ENCODE measurements at regions not wholly inside any gene's neighbourhood (a gene's known extent, or its start where the extent isn't known, plus 50 kb on each side); places are given as distances from the start of the nearest gene placed in this dataset.
"Not testable (repeated sequence)": the region's sequence is repeated elsewhere in the genome, so short reads cannot be mapped to it uniquely, and the experiment has no call there.

DNA sequence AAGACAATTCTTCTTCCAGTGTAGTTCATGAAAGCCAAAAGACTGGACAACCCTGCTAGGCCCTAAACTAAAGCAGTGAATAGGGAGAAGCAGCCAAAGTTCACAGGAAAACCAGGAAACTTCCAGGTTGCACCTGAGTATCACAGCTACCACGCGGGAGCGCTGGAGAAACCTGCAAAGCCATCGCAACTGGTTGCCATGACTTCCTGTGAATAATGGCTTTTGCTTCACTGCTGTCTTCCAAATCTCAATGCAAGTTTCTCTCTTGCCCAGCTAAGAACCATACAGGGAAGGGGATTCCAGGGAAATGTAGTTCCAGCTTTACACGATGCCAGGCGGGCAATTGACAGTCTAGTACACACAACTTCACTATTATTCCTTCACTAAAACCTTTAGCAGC, 114.1 kb downstream of the GXYLT1 start:
- no peak for DNase-seq (ENCODE audit: low read depth, low spot score)
- H3K27ac ChIP-seq, result no peak overlapping the region

- DNase-seq (ENCODE audit: low read depth, low spot score), result no peak
- H3K27ac ChIP-seq, result no peak overlapping the region
These were observed 117.1 kb downstream of the GXYLT1 start for GRCh38 chr12:42027546-42027945.

- no peak overlapping the region for H3K27ac ChIP-seq
- no peak for DNase-seq (ENCODE audit: low read depth, low spot score)
These were observed 120.2 kb downstream of the GXYLT1 start for GRCh38 chr12:42024495-42024830.

DNA sequence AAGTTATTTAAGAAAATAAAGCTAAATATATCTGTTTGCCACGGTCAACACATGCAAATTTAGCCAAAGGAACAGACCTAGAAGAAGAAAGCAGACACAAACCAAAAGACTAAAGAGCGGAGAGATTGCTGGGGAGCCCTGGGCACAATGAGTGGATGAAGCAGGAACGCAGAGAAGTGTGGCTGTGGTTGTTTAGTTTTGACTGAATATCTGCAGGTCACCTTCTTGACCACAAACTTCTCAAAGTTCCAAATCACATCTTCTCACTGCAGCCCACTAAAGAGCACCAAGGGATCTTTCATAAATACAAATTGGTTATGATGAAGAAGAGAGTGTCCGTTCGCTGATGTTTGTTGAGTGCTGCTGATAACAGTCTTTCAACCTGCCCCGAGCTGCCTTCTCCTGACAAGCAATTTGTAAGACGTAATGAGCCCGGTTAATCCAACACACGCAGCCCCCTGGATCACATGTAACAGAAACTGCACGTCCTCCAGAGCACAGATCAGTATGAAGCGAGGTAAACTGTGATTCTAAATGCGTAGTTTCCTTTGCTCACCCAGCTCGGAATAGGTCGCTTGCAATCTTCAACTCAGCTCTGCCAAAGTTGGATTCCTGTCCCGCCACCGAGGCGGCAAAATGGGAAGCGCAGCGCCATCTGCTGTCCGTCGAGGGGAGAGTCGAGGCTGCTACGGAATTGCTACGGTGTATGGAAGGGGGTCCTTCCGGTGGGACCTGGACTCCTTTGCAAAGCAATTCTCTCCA, 120.8 kb downstream of the GXYLT1 start:
- no peak for DNase-seq (ENCODE audit: low read depth, low spot score)
- no peak overlapping the region for H3K27ac ChIP-seq

GRCh38 chr12:42021937-42022336, 122.7 kb downstream of the GXYLT1 start:
- not testable (repeated sequence) for DNase-seq (ENCODE audit: low read depth, low spot score); H3K27ac ChIP-seq

- no peak overlapping the region for H3K27ac ChIP-seq
- DNase-seq (ENCODE audit: low read depth, low spot score), result no peak
These were observed 123.2 kb downstream of the GXYLT1 start for GRCh38 chr12:42021469-42021868.

- DNase-seq (ENCODE audit: low read depth, low spot score), result no peak
- no peak overlapping the region for H3K27ac ChIP-seq
These were observed 124.4 kb downstream of the GXYLT1 start for GRCh38 chr12:42020226-42020625.

DNA sequence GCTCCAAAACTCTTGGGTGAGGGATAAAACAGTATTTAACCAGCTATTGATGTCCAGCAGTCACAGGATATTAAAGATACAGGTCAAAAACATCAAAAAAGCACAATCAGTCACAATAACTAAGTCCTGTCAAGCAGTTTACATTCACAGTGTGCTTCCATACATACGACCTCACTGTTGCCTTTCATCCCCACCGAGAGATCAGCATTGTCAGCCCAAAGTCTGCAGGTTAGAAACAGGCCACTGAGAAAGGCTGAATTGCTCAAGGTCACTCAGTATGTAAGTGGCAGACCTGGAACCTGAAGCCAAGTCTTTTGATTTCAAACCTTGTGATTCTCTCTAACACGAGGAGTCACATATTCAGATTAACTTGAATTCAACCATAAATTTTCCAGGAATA, 124.9 kb downstream of the GXYLT1 start:
- DNase-seq (ENCODE audit: low read depth, low spot score), result no peak
- H3K27ac ChIP-seq, result no peak overlapping the region

- H3K27ac ChIP-seq, result no peak overlapping the region
- no peak for DNase-seq (ENCODE audit: low read depth, low spot score)
These were observed 127.6 kb downstream of the GXYLT1 start for GRCh38 chr12:42017051-42017450.

DNA sequence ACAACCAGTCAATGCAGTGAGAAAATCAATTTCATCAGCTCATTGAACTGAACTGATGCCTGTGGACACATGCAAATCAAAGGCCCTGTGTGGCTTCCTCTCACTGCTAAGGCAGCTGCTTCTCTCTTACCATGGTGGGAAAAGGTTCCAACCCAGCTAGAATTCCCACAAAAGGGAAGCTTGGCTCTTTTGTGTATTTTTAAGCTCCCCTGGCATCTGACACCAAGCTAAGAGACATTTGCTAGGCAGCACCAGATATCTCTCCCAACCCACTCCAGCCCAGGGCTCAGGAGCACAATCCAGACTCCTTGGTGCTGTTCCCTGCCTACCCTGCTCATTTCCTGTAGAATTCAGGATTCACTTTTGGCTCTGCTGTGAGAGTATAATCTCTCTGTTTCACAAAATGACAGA, 129.6 kb downstream of the GXYLT1 start:
- H3K27ac ChIP-seq, result no peak overlapping the region
- DNase-seq (ENCODE audit: low read depth, low spot score), result no peak

DNA sequence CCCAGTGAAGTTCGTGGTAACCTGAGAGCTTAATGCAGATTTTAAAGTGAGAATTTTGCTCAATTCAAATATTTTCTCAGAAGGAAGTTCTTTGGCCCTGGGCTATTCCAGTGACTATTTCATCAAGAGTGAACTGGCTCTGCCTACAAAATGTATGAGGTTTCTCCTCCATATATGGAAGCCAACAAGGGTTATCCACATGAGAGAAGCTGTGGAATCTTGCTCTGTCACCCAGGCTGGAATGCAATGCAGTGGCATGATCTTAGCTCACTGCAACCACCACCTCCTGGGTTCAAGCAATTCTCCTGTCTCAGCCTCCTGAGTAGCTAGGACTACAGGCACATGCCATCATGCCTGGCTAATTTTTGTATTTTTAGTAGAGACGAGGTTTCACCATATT, 132.2 kb downstream of the GXYLT1 start:
- not testable (repeated sequence) for H3K27ac ChIP-seq; DNase-seq (ENCODE audit: low read depth, low spot score)

DNA sequence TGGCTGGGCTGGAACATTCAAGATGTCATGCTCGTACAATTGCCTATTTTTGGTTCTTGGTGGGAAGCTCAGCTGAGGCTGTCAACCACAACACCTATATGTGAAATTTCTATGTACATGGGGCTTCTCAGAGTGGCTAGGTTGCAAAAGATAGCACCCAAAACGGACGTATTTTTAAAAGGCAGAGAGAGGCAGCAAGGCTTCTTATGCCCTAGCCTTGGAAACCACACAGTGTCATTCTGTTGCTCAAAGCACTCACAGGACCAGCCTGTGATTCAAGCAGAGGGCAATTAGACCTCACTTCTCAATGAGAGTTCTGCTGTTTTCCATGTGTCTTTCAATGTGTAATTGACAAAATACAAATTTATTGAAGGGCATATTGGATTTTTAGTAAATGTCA, 134.0 kb downstream of the GXYLT1 start:
- no peak overlapping the region for H3K27ac ChIP-seq
- no peak for DNase-seq (ENCODE audit: low read depth, low spot score)

DNA sequence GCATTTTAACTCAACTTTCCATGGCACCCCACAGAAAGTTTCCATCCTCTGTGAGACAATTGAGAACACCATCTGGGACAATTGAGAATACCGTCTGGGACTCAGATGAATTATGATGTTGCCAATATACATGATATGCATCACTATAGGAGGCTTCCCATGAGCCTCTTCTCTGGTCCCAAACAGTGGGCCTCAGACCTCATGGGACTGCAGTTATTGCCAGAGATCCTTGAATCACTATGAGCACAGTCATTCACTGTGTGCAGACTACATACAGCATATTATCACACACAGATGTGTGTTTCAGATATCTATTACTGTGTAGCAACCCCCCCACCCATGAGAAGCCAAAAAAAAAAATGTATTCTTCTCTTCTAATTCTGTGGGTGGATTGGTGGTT, 134.4 kb downstream of the GXYLT1 start:
- no peak for DNase-seq (ENCODE audit: low read depth, low spot score)
- H3K27ac ChIP-seq, result no peak overlapping the region

DNA sequence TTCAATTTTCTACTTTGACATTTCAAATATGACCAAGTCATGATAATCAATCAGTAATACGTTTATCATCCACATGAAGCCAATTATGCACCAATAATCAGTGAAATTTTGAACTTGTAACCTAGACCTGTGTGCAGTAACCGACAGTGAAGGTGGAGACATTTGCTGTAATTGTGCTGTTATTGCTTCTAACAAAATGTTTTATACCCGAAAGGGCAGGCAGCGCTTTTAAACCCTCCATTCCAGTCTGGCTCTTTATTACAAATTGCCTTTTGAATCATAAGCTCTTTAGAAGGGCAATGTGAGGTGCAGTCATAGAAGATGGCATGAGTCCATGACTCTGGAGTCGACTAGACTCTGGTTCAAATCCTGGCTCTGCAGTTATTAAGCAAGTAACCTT, 135.7 kb downstream of the GXYLT1 start:
- H3K27ac ChIP-seq, result no peak overlapping the region
- no peak for DNase-seq (ENCODE audit: low read depth, low spot score)

DNA sequence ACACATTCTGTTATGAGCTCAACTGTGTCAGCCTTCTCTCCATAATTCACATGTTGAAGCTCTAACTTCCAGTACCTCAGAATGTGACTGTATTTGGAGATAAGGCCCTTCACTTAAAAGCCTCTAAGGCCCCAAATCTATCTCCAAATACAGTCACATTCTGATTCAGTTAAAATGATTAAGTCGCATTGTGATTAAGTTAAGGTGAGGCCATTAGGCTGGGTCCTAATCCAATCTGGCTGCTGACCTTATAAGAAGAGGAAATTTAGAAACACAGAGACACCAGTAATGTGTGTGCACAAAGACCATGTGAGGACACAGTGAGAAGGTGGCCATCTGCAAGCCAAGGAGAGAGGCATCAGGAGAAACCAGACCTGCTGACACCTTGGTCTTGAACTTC, 141.6 kb downstream of the GXYLT1 start:
- no peak for DNase-seq (ENCODE audit: low read depth, low spot score)
- H3K27ac ChIP-seq, result no peak overlapping the region

GRCh38 chr12:42002563-42002962, 142.1 kb downstream of the GXYLT1 start:
- DNase-seq (ENCODE audit: low read depth, low spot score), result no peak
- H3K27ac ChIP-seq, result no peak overlapping the region

DNA sequence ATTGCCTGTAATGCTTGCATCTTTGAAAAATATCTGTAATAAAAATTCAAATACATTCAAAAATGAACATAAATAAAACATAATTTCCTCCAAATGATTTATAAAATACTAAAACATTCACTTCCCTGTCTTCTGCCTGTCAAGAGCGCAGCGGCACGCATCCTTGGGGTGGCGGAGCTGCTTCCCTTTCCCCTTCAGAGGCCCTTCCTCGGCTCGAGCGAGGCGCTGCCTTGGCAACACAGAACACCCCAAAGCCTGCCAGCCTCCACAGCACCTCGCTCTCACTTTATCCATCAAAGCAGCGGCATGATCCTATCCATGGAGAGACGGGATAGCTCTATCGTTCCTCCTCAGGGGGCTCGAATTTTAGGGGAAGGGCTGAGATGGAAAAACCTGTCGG, 146.2 kb downstream of the GXYLT1 start:
- H3K27ac ChIP-seq, result no peak overlapping the region
- no peak for DNase-seq (ENCODE audit: low read depth, low spot score)

- no peak overlapping the region for H3K27ac ChIP-seq
- DNase-seq (ENCODE audit: low read depth, low spot score), result no peak
These were observed 151.4 kb downstream of the GXYLT1 start for GRCh38 chr12:41993283-41993682.

DNA sequence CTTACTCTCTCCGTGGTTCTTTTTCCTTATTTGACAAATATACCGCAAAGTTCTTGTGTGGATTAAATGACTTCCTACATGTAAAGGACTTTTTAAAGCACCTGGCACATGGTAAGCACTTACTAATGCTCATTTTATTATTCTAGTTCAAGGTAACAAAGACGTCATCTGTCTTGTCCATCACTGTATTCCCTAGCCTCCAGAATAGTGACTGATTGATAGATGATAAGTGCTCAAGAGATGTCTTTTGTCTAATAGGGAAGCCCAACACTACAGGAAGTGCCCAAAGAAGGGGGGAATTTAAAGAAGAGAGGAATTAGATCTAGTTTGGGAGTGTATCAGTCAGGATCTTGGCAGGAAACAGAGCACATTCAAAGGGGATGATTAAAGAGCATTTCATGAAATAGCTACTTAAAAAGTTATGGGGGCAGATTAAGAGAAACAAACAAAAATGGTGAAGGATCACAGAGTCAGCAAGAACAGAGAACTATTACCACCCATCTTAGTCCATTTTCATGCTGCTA, 151.9 kb downstream of the GXYLT1 start:
- DNase-seq (ENCODE audit: low read depth, low spot score), result no peak
- no peak overlapping the region for H3K27ac ChIP-seq

GRCh38 chr12:41992022-41992421, 152.7 kb downstream of the GXYLT1 start:
- DNase-seq (ENCODE audit: low read depth, low spot score), result no peak
- H3K27ac ChIP-seq, result no peak overlapping the region

GRCh38 chr12:41988715-41989114, 156.0 kb downstream of the GXYLT1 start:
- DNase-seq (ENCODE audit: low read depth, low spot score), result no peak
- no peak overlapping the region for H3K27ac ChIP-seq

- not testable (repeated sequence) for H3K27ac ChIP-seq; DNase-seq (ENCODE audit: low read depth, low spot score)
These were observed 158.2 kb downstream of the GXYLT1 start for GRCh38 chr12:41986513-41986912.
